Upper lobe of left lung (tissue), 6 donors: ENCODE measurements at regions not wholly inside any gene's neighbourhood (a gene's known extent, or its start where the extent isn't known, plus 50 kb on each side); places are given as distances from the start of the nearest gene placed in this dataset.

Experiments
- ATAC-seq, 2 donors: fragments of 200-7000 bp; cut with Tn5 transposase; one replicate each; pipeline ENCODE4 v1.9.1; 2022; ENCODE audit warnings: mild to moderate bottlenecking in 2 of 2, moderate library complexity in 2 of 2; ENCODE audit not compliant: low FRiP score in 2 of 2
- DNase-seq, 2 donors: peaks; one replicate each; pipeline ENCODE4 v3.0.0-alpha.2; 2019 to 2020
- H3K27ac ChIP-seq, 4 donors: fragments of 200-600 bp; sonication (generic); one replicate each; pipeline ENCODE4 v1.5.1; 2016 to 2019
- H3K27me3 ChIP-seq, 4 donors: fragments of 200-600 bp; sonication (generic); one replicate each; pipeline ENCODE4 v1.5.1; 2017 to 2019
- H3K36me3 ChIP-seq, 4 donors: fragments of 200-600 bp; sonication (generic); one replicate each; pipeline ENCODE4 v1.5.1; 2016 to 2019
- H3K4me1 ChIP-seq, 4 donors: fragments of 200-600 bp; sonication (generic); one replicate each; pipeline ENCODE4 v1.5.1; 2018 to 2019
- H3K4me3 ChIP-seq, 4 donors: fragments of 200-600 bp; sonication (generic); one replicate each; pipeline ENCODE4 v1.5.1; 2017 to 2019; ENCODE audit warnings: mild to moderate bottlenecking in 2 of 4, moderate library complexity in 1 of 4
- H3K9me3 ChIP-seq, 4 donors: fragments of 200-600 bp; sonication (generic); one replicate each; pipeline ENCODE4 v1.5.1; 2018 to 2019
- EP300 ChIP-seq, 4 donors: sonication (generic); formaldehyde crosslinking; IDR thresholded peaks; one replicate each; pipeline ENCODE4 v1.5.1; 2017; ENCODE audit warnings: antibody characterized with exemption in 4 of 4, control low read depth in 2 of 4
- POLR2A ChIP-seq, 4 donors: fragments of 450-650 bp; IDR thresholded peaks; one replicate each; pipeline ENCODE4 v1.5.1; 2016 to 2017; ENCODE audit warnings: antibody characterized with exemption in 4 of 4, mild to moderate bottlenecking in 2 of 4
- POLR2AphosphoS5 ChIP-seq, 2 donors: sonication (generic); formaldehyde crosslinking; IDR thresholded peaks; one replicate each; pipeline ENCODE4 v1.5.1; 2017; ENCODE audit warnings: antibody characterized with exemption in 2 of 2
- WGBS, 2 donors: methylation state at CpG; one replicate each; pipeline ENCODE4 v1.1.5; 2017 to 2018; 5-methylcytosine and 5-hydroxymethylcytosine counted together
- TF ChIP-seq, protein P1 (sequence below), 6 experiments: fragments of 450-650 bp in 4 of 6; fragments of 200-600 bp in 2 of 6; sonication (generic) in 2 of 6; IDR thresholded peaks; one replicate each; pipeline ENCODE4 v1.5.1; 2016 to 2019; ENCODE audit warnings: antibody characterized with exemption in 6 of 6
- donor health status: DM: no; HTN: no; CAD: no; lungs with moderate emphysema.
- donor health status: DM: no; HTN: yes; CAD: no; lungs with severe emphysema.

DNA sequence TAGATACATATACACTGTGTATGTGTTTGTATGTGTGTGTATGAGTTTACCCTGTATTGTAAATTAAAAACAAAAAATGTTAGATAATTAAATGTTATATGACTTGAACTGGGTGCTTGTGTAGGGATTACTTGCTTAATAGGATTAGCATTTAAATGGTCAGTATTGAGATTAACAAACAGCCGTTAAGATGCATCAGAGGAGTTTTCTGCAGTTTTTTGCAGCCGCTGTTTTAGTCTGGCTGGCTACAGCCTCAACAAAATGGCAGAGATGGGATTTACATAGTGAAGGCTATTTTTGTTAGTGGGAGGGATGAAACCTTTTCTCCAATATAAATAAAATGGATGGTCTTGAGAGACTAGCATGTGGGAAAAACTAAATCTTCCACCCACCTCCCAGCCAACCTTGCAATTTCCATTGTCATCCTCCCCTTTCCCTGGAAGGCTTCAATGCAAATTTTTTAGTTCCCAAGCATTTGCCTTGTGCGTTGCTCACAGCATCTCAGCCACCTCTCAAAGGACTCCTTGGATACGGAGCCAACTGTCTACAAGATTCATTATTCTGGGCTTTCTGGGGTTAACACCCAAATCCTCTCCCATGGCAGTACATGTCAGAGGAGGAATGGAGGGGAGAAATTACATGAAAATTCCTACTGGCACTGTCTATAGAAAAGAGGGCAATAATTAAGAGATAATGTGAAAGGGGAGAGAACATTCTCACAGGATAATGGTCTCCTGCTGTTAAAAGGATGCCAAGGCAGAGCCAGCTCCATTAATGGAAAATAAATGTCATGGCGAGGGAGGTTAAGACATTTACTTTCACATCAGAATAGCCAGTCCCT is 351.9 kb downstream of the CDH2 start:
- no peak for DNase-seq

DNA sequence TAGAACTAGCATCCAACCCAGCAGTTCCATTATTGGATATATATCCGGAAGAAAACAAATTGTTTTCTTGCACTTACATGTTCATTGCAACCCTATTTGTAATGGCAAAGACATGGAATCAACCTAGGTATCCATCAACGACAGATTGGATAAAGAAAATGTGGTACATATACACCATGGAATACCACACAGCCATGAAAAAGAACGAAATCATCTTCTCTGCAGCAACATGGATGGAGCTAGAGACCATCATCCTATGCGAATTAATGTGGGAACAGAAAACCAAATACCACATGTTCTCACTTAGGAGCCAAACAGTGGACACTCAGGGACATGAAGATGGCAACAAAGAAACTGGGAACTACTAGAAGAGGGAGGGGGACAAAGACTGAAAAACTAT is 352.7 kb downstream of the CDH2 start:
- Histone ChIP-seq H3K27ac (no peak overlapping the region), H3K4me1 (no peaks in the 10 kb centered on the region)
- WGBS, 2 donors: 82 to 83% methylated on average over 4 of the region's 4 CpGs

More for the DNA sequence above, 351.9 kb downstream of the CDH2 start:
- no peaks in the 10 kb centered on the region for H3K9me3 ChIP-seq
- TF ChIP-seq EP300 (IDR thresholded peaks at IDR 0.05): no peak
- TF ChIP-seq POLR2A (IDR thresholded peaks at IDR 0.05): no peak
- TF ChIP-seq, protein P1, sequence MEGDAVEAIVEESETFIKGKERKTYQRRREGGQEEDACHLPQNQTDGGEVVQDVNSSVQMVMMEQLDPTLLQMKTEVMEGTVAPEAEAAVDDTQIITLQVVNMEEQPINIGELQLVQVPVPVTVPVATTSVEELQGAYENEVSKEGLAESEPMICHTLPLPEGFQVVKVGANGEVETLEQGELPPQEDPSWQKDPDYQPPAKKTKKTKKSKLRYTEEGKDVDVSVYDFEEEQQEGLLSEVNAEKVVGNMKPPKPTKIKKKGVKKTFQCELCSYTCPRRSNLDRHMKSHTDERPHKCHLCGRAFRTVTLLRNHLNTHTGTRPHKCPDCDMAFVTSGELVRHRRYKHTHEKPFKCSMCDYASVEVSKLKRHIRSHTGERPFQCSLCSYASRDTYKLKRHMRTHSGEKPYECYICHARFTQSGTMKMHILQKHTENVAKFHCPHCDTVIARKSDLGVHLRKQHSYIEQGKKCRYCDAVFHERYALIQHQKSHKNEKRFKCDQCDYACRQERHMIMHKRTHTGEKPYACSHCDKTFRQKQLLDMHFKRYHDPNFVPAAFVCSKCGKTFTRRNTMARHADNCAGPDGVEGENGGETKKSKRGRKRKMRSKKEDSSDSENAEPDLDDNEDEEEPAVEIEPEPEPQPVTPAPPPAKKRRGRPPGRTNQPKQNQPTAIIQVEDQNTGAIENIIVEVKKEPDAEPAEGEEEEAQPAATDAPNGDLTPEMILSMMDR (IDR thresholded peaks at IDR 0.05): no peak
- no peak for TF ChIP-seq POLR2AphosphoS5 (IDR thresholded peaks at IDR 0.05)
- H3K36me3 ChIP-seq: no peaks in the 10 kb centered on the region
- no peak overlapping the region for H3K4me3 ChIP-seq
- no peak for ATAC-seq
- H3K4me1 ChIP-seq: no peaks in the 10 kb centered on the region
- H3K27ac ChIP-seq: no peak overlapping the region
- no peaks in the 10 kb centered on the region for H3K27me3 ChIP-seq
- WGBS, 2 donors: 63 to 66% methylated on average over 5 of the region's 5 CpGs

DNA sequence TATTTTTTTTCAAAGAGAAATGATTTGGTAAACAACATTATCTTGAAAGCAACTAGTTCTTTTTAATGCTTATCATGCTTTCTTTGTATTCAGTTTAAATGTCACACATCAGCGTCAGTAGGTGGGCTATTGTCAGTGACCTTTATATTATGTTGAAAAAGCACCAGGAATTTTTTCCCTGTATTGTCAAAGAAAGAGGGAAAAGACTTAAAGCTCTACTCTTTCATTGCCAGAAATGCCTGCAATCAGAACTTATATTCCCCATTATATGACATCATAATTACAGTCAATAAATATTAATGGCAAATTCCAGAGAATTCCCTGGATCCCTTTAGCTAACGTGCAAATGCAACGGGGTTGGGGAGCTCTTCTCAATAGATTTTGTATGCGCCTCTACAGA is 353.9 kb downstream of the CDH2 start:
- no peak overlapping the region for H3K27ac ChIP-seq
- no peaks in the 10 kb centered on the region for H3K27me3 ChIP-seq
- ATAC-seq (no peak), DNase-seq (no peak)
- no peaks in the 10 kb centered on the region for H3K36me3 ChIP-seq
- H3K9me3 ChIP-seq: no peaks in the 10 kb centered on the region
- no peaks in the 10 kb centered on the region for H3K4me1 ChIP-seq
- TF ChIP-seq EP300 (IDR thresholded peaks at IDR 0.05) (no peak), POLR2A (IDR thresholded peaks at IDR 0.05) (no peak), POLR2AphosphoS5 (IDR thresholded peaks at IDR 0.05) (no peak)
- TF ChIP-seq, protein P1 (IDR thresholded peaks at IDR 0.05): no peak
- WGBS, 2 donors: 80 to 81% methylated on average over 4 of the region's 4 CpGs
- H3K4me3 ChIP-seq: no peak overlapping the region

More for the DNA sequence above, 352.7 kb downstream of the CDH2 start:
- TF ChIP-seq, protein P1 (IDR thresholded peaks at IDR 0.05): no peak
- no peak for TF ChIP-seq POLR2AphosphoS5 (IDR thresholded peaks at IDR 0.05)
- no peak for TF ChIP-seq EP300 (IDR thresholded peaks at IDR 0.05)
- TF ChIP-seq POLR2A (IDR thresholded peaks at IDR 0.05): no peak
- Histone ChIP-seq H3K27me3 (no peaks in the 10 kb centered on the region), H3K9me3 (no peaks in the 10 kb centered on the region), H3K4me3 (no peak overlapping the region), H3K36me3 (no peaks in the 10 kb centered on the region)
- ATAC-seq (no peak), DNase-seq (no peak)

DNA sequence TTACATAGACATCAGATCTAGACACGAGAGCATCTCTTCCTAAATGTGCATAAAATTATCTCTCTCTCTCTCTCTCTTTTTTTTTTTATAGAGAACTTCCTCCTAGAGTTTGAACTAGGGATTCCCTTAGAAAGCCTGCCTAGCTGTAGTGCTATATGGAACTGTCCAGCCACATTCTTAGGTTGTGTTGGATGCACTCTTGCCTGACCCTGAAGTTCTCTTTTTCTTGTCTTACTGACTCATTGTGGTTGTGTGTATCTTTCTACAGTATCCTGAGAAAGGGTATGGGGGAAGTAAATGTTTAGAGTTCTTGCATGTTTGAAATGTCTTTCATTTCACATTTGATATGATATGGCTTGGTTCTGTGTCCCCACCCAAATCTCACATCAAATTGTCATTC is 368.2 kb downstream of the CDH2 start:
- DNase-seq: no peak
- 41 to 68% methylated on average over 1 of the region's 1 CpG for WGBS, 2 donors
- H3K27ac ChIP-seq: no peak overlapping the region
- no peaks in the 10 kb centered on the region for H3K27me3 ChIP-seq
- H3K4me3 ChIP-seq: no peak overlapping the region
- TF ChIP-seq POLR2A (IDR thresholded peaks at IDR 0.05) (no peak), EP300 (IDR thresholded peaks at IDR 0.05) (no peak), POLR2AphosphoS5 (IDR thresholded peaks at IDR 0.05) (no peak)
- TF ChIP-seq, protein P1 (IDR thresholded peaks at IDR 0.05): no peak
- ATAC-seq: no peak
- H3K4me1 ChIP-seq: no peaks in the 10 kb centered on the region
- no peaks in the 10 kb centered on the region for H3K9me3 ChIP-seq
- no peaks in the 10 kb centered on the region for H3K36me3 ChIP-seq

DNA sequence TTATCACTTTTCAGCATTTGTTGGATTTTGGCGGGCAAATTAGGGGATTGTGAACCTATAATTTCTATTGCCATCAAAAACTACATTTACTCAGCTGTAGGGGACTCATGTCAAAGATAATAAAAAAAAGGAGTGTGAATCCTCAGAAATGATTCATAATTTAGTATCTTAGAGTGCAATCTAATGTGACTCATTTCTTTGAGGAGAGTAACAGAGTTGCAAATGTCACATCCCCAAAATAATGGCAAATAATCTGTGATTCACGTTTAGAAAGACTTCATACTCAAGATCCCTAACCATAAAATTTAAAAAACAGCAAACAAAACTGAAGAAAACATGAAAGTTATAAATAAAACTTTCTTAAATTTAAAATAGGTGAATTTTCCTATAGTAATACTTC is 373.0 kb downstream of the CDH2 start:
- Histone ChIP-seq H3K36me3 (no peaks in the 10 kb centered on the region), H3K4me1 (no peaks in the 10 kb centered on the region), H3K4me3 (no peak overlapping the region), H3K27ac (no peak overlapping the region), H3K27me3 (no peaks in the 10 kb centered on the region), H3K9me3 (no peaks in the 10 kb centered on the region)
- TF ChIP-seq, protein P1 (IDR thresholded peaks at IDR 0.05): no peak
- TF ChIP-seq POLR2A (IDR thresholded peaks at IDR 0.05) (no peak), EP300 (IDR thresholded peaks at IDR 0.05) (no peak), POLR2AphosphoS5 (IDR thresholded peaks at IDR 0.05) (no peak)
- 29 to 74% methylated on average over 2 of the region's 2 CpGs for WGBS, 2 donors
- ATAC-seq: no peak
- DNase-seq: no peak
